Neuronal stem cell (in vitro differentiated cells): ENCODE measurements at regions not wholly inside any gene's neighbourhood (a gene's known extent, or its start where the extent isn't known, plus 50 kb on each side); places are given as distances from the start of the nearest gene placed in this dataset.

Source experiments
- DNase-seq: peaks from one replicate; pipeline ENCODE4 v3.0.0-alpha.2; 2013; ENCODE audit warnings: low spot score
- H2AFZ ChIP-seq: one replicate; pipeline ENCODE4 v1.6.1; 2013; ENCODE audit warnings: mild to moderate bottlenecking, low read length, inconsistent platforms
- H2AK5ac ChIP-seq: 2 replicates; pipeline ENCODE4 v1.6.1; 2013; ENCODE audit warnings: low read depth, mild to moderate bottlenecking, inconsistent platforms, low read length, moderate library complexity, mixed read lengths
- H2BK120ac ChIP-seq: 2 replicates; pipeline ENCODE4 v1.6.1; 2013; ENCODE audit warnings: low read depth, mild to moderate bottlenecking, inconsistent platforms, low read length, moderate library complexity, mixed read lengths
- H2BK12ac ChIP-seq: one replicate; pipeline ENCODE4 v1.6.1; 2013; ENCODE audit warnings: low read length, inconsistent platforms
- H2BK15ac ChIP-seq: 2 replicates; pipeline ENCODE4 v1.6.1; 2013; ENCODE audit warnings: mild to moderate bottlenecking, low read length, inconsistent platforms, mixed read lengths
- H2BK5ac ChIP-seq: one replicate; pipeline ENCODE4 v1.6.1; 2013; ENCODE audit warnings: inconsistent platforms, mild to moderate bottlenecking, low read length, moderate library complexity
- H3K14ac ChIP-seq: one replicate; pipeline ENCODE4 v1.6.1; 2013; ENCODE audit warnings: low read length, inconsistent platforms
- H3K18ac ChIP-seq: 2 replicates; pipeline ENCODE4 v1.6.1; 2013; ENCODE audit warnings: low read length, inconsistent platforms
- H3K23ac ChIP-seq: 2 replicates; pipeline ENCODE4 v1.6.1; 2013; ENCODE audit warnings: low read depth, mild to moderate bottlenecking, mixed read lengths, low read length, inconsistent platforms; ENCODE audit not compliant: poor library complexity
- H3K27ac ChIP-seq: replicated peaks from 3 replicates; pipeline ENCODE4 v1.5.1; 2013; ENCODE audit warnings: low read length, inconsistent platforms
- H3K27me3 ChIP-seq, 3 experiments: 2 replicates each; pipeline ENCODE4 v1.6.1; 2013; ENCODE audit warnings: low read length in 3 of 3, mild to moderate bottlenecking in 2 of 3, inconsistent platforms in 1 of 3, low read depth in 1 of 3, mixed read lengths in 1 of 3, moderate library complexity in 1 of 3; ENCODE audit not compliant: control insufficient read depth in 3 of 3, insufficient read depth in 3 of 3
- H3K36me3 ChIP-seq, 2 donors: replicated peaks in 1 of 2; 2 replicates each; pipeline ENCODE4 v1.6.1; 2013; ENCODE audit warnings: low read length in 2 of 2; ENCODE audit not compliant: control insufficient read depth in 2 of 2, insufficient read depth in 2 of 2
- H3K4ac ChIP-seq: 2 replicates; pipeline ENCODE4 v1.6.1; 2013; ENCODE audit warnings: inconsistent platforms, mild to moderate bottlenecking, low read length, moderate library complexity
- H3K4me1 ChIP-seq, 2 donors: 1 replicate in 1 of 2; 2 replicates in 1 of 2; pipeline ENCODE4 v1.6.1; 2013; ENCODE audit warnings: low read length in 2 of 2, low read depth in 1 of 2; ENCODE audit not compliant: control insufficient read depth in 2 of 2, insufficient read depth in 1 of 2
- H3K4me2 ChIP-seq: one replicate; pipeline ENCODE4 v1.6.1; 2013; ENCODE audit warnings: mild to moderate bottlenecking, low read length, inconsistent platforms; ENCODE audit not compliant: insufficient read depth, poor library complexity, severe bottlenecking
- H3K4me3 ChIP-seq, 2 donors: 2 replicates each; pipeline ENCODE4 v1.5.1; 2013; ENCODE audit warnings: low read length in 2 of 2, mild to moderate bottlenecking in 2 of 2, inconsistent platforms in 1 of 2, moderate library complexity in 1 of 2
- H3K79me1 ChIP-seq: one replicate; pipeline ENCODE4 v1.6.1; 2013; ENCODE audit warnings: low read depth, mild to moderate bottlenecking, inconsistent platforms, low read length, moderate library complexity
- H3K9ac ChIP-seq: one replicate; pipeline ENCODE4 v1.6.1; 2013; ENCODE audit warnings: mild to moderate bottlenecking, low read depth, low read length, inconsistent platforms; ENCODE audit not compliant: poor library complexity
- H3K9me3 ChIP-seq, 2 donors: replicated peaks in 1 of 2; 2 replicates each; pipeline versions ENCODE3 to v1.6.1; 2013; ENCODE audit warnings: low read length in 2 of 2, mild to moderate bottlenecking in 2 of 2, inconsistent platforms in 1 of 2, low read depth in 1 of 2, mixed read lengths in 1 of 2, moderate library complexity in 1 of 2; ENCODE audit not compliant: control insufficient read depth in 2 of 2, insufficient read depth in 1 of 2
- H4K8ac ChIP-seq: one replicate; pipeline ENCODE4 v1.6.1; 2013; ENCODE audit warnings: low read depth, mild to moderate bottlenecking, inconsistent platforms, low read length, moderate library complexity
- H4K91ac ChIP-seq: one replicate; pipeline ENCODE4 v1.6.1; 2013; ENCODE audit warnings: low read length, low read depth, mild to moderate bottlenecking, inconsistent platforms; ENCODE audit not compliant: poor library complexity
- WGBS, 2 donors: extraction: QIAGEN DNeasy Blood & Tissue Kit; methylation state at CpG; one replicate each; pipeline ENCODE4 v1.1.7; 2013; ENCODE audit warnings: missing lambda C conversion rate in 2 of 2, mixed read lengths in 1 of 2; ENCODE audit not compliant: insufficient read length in 2 of 2, insufficient replicate concordance in 1 of 2; ENCODE audit errors: extremely low coverage in 2 of 2; 5-methylcytosine and 5-hydroxymethylcytosine counted together

DNA sequence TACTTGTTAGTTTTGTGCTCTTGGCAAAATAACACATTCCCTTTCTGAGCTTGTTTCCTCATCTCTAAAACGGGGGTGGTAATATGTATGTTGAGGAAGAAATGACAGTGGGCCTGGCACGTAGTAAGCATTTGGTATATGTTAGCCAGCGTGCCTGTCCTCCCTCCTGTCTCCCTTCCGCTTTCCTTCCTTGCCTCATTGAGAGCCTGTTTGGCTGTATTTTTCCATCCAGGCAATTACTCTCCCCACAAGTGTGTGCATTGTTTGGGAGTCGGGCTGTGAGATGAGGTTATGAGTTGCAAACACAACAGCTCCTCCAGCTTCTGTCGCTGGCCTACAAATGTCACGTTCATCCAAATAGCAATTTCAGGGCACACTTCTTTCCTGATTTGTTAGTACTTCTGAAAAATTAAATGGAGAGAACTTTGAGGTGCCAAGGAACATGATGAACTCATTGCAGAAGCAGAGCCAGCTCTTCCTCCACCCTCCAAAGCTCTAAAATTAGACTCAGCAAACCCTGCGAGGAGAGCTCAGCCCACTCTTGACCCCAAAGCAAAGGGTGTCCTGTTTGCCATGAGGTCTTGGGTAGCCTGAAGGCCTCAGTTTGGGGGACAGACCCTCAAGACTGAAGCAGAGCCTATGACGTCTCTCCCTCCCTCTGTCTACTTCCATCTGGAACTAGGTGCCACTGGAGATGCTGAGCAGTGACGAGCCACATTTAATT, 50.7 kb upstream of the TOX2 start:
- Histone ChIP-seq H3K14ac (no peak overlapping the region), H3K79me1 (no peaks in the 10 kb centered on the region), H2AFZ (no peak overlapping the region), H3K18ac (no peak overlapping the region), H3K9ac (no peak overlapping the region), H4K91ac (no peak overlapping the region), H4K8ac (no peak overlapping the region), H2BK15ac (no peak overlapping the region), H2AK5ac (no peak overlapping the region), H2BK120ac (no peak overlapping the region), H2BK12ac (no peak overlapping the region), H3K27ac (no peak overlapping the region), H3K27me3 (no peaks in the 10 kb centered on the region), H2BK5ac (no peak overlapping the region), H3K4me3 (no peak overlapping the region), H3K36me3 (no peaks in the 10 kb centered on the region), H3K23ac (no peak overlapping the region), H3K9me3 (no peaks in the 10 kb centered on the region), H3K4me2 (no peak overlapping the region), H3K4me1 (no peaks in the 10 kb centered on the region), H3K4ac (no peak overlapping the region)
- WGBS, 2 donors = no CpG with 5 or more reads among the region's 10 CpGs
- no peak for DNase-seq

DNA sequence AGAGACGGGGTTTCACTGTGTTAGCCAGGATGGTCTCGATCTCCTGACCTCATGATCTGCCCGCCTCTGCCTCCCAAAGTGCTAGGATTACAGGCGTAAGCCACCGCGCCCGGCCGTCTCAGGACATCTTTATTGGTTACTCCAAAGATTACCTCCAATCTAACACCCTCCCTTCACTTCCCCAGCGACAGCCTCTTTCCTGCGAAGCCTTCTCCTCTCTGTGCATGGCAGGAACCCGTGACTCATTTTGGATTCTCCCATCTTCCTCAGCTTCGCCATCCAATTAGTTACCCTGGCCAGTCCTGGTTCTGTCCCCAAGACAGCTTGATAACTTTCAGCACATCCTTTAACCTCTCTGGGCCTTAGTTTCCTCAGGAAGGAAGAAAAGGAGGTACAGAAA, 51.3 kb upstream of the TOX2 start:
- H2AFZ ChIP-seq = no peak overlapping the region
- WGBS, 2 donors = no CpG with 5 or more reads among the region's 12 CpGs
- H3K18ac ChIP-seq = no peak overlapping the region

DNA sequence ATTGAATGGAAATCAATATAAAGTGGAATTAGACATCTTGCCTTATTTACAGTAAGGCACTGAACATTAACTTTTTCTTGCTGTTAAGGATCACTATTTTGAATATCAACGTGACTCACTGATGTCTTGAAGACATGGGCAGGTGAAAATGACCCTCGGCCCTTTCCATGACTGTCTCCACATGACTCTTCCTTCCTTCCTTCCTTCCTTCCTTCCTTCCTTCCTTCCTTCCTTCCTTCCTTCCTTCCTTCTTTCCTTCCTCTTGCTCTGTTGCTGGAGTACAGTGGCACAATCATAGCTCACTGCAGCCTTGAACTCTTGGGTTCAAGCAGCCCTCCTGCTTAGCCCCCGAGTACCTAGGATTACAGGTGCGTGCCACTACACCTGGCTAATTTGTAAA, 52.2 kb upstream of the TOX2 start:
- Histone ChIP-seq H3K27me3 (no peaks in the 10 kb centered on the region), H2AK5ac (no peak overlapping the region), H2BK5ac (no peak overlapping the region), H4K91ac (no peak overlapping the region), H3K9me3 (no peaks in the 10 kb centered on the region), H3K36me3 (no peaks in the 10 kb centered on the region), H3K4me3 (no peak overlapping the region), H3K27ac (no peak overlapping the region), H4K8ac (no peak overlapping the region), H2BK12ac (no peak overlapping the region), H2BK120ac (no peak overlapping the region), H3K4ac (no peak overlapping the region), H3K9ac (no peak overlapping the region), H3K23ac (no peak overlapping the region), H3K4me2 (no peak overlapping the region), H3K4me1 (no peaks in the 10 kb centered on the region), H2BK15ac (no peak overlapping the region), H2AFZ (no peak overlapping the region), H3K18ac (no peak overlapping the region), H3K79me1 (no peaks in the 10 kb centered on the region), H3K14ac (no peak overlapping the region)
- WGBS, 2 donors = no CpG with 5 or more reads among the region's 4 CpGs
- no peak for DNase-seq

More for the DNA sequence above, 51.3 kb upstream of the TOX2 start:
- Histone ChIP-seq H4K91ac (no peak overlapping the region), H3K23ac (no peak overlapping the region), H3K9ac (no peak overlapping the region), H4K8ac (no peak overlapping the region), H2BK12ac (no peak overlapping the region), H2BK5ac (no peak overlapping the region), H3K4me1 (no peaks in the 10 kb centered on the region), H3K79me1 (no peaks in the 10 kb centered on the region), H3K14ac (no peak overlapping the region), H3K27ac (no peak overlapping the region), H2BK120ac (no peak overlapping the region), H3K9me3 (no peaks in the 10 kb centered on the region), H3K4ac (no peak overlapping the region), H2AK5ac (no peak overlapping the region), H3K4me2 (no peak overlapping the region), H3K36me3 (no peaks in the 10 kb centered on the region), H2BK15ac (no peak overlapping the region), H3K27me3 (no peaks in the 10 kb centered on the region), H3K4me3 (no peak overlapping the region)
- no peak for DNase-seq

DNA sequence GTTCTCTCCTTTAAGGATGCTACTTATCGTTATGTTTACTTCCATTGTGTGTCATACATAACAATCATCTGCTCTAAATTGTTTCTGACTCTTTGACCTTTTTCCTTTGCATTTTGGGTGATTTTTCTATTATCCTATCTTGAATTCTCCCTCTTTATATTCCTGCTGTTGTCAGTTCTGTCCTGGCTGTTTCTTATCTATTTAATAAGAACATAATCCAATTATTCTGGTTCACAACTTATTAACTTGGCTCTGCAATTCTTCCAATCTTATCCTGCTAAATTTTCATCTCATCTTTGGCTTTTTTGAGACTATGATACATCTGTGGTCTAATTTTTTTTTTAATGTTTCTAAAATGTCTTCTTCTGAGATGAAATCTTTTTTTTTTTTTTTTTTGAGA, 54.7 kb upstream of the TOX2 start:
- no peak overlapping the region for H2BK120ac ChIP-seq
- H3K14ac ChIP-seq = no peak overlapping the region
- H3K23ac ChIP-seq = no peak overlapping the region
- no peak for DNase-seq
- no peak overlapping the region for H3K4me2 ChIP-seq
- no peak overlapping the region for H2AFZ ChIP-seq
- H3K18ac ChIP-seq = no peak overlapping the region
- no peaks in the 10 kb centered on the region for H3K4me1 ChIP-seq
- H3K36me3 ChIP-seq = no peaks in the 10 kb centered on the region
- no peak overlapping the region for H2BK5ac ChIP-seq
- no peak overlapping the region for H3K9ac ChIP-seq
- WGBS, 2 donors = no CpG with 5 or more reads among the region's 1 CpG
- H3K27ac ChIP-seq = no peak overlapping the region
- no peak overlapping the region for H3K4ac ChIP-seq
- H2BK15ac ChIP-seq = no peak overlapping the region
- H3K4me3 ChIP-seq = no peak overlapping the region
- no peaks in the 10 kb centered on the region for H3K27me3 ChIP-seq
- H3K79me1 ChIP-seq = no peaks in the 10 kb centered on the region
- H3K9me3 ChIP-seq = no peaks in the 10 kb centered on the region
- no peak overlapping the region for H4K91ac ChIP-seq
- H2BK12ac ChIP-seq = no peak overlapping the region
- H4K8ac ChIP-seq = no peak overlapping the region
- H2AK5ac ChIP-seq = no peak overlapping the region
